H9 (cell line): ENCODE measurements at regions not wholly inside any gene's neighbourhood (a gene's known extent, or its start where the extent isn't known, plus 50 kb on each side); places are given as distances from the start of the nearest gene placed in this dataset.

Experiments
- DNase-seq: peaks from one replicate; pipeline ENCODE4 v3.0.0-alpha.2; 2017
- H2AFZ ChIP-seq: one replicate; pipeline ENCODE4 v1.6.1; 2013; ENCODE audit warnings: mild to moderate bottlenecking, low read length, control low read depth, moderate library complexity
- H2AK5ac ChIP-seq: 2 replicates; pipeline ENCODE4 v1.6.1; 2013; ENCODE audit warnings: low read length, control low read depth, mixed read lengths; ENCODE audit not compliant: insufficient read length
- H2BK120ac ChIP-seq: one replicate; pipeline ENCODE4 v1.6.1; 2013; ENCODE audit warnings: low read depth, mild to moderate bottlenecking, low read length, control low read depth, inconsistent platforms; ENCODE audit not compliant: poor library complexity, severe bottlenecking
- H2BK12ac ChIP-seq: 2 replicates; pipeline ENCODE4 v1.6.1; 2013; ENCODE audit warnings: low read length, control low read depth, mixed read lengths, low read depth; ENCODE audit not compliant: insufficient read length
- H2BK15ac ChIP-seq: 2 replicates; pipeline ENCODE4 v1.6.1; 2013; ENCODE audit warnings: low read depth, low read length, control low read depth
- H2BK20ac ChIP-seq: one replicate; pipeline ENCODE4 v1.6.1; 2013; ENCODE audit warnings: low read depth, mild to moderate bottlenecking, low read length, control low read depth, inconsistent platforms; ENCODE audit not compliant: poor library complexity, severe bottlenecking
- H2BK5ac ChIP-seq: 2 replicates; pipeline ENCODE4 v1.6.1; 2013; ENCODE audit warnings: low read length, control low read depth, mixed read lengths; ENCODE audit not compliant: insufficient read length
- H3K14ac ChIP-seq: 2 replicates; pipeline ENCODE4 v1.6.1; 2013; ENCODE audit warnings: low read length, control low read depth; ENCODE audit not compliant: insufficient read depth
- H3K18ac ChIP-seq: 2 replicates; pipeline ENCODE4 v1.6.1; 2013; ENCODE audit warnings: low read depth, mild to moderate bottlenecking, mixed read lengths, low read length, control low read depth; ENCODE audit not compliant: insufficient read length
- H3K23ac ChIP-seq: 2 replicates; pipeline ENCODE4 v1.6.1; 2013; ENCODE audit warnings: low read length, control low read depth, mixed read lengths, low read depth; ENCODE audit not compliant: insufficient read length
- H3K23me2 ChIP-seq: 2 replicates; pipeline ENCODE4 v1.6.1; 2013; ENCODE audit warnings: low read depth, mild to moderate bottlenecking, mixed read lengths, low read length, control low read depth; ENCODE audit not compliant: insufficient read length, poor library complexity, severe bottlenecking
- H3K27ac ChIP-seq: 2 replicates; pipeline ENCODE4 v1.5.1; 2013; ENCODE audit warnings: low read length, control low read depth, mixed read lengths, low read depth; ENCODE audit not compliant: insufficient read length
- H3K27me3 ChIP-seq: 2 replicates; pipeline ENCODE4 v1.6.1; 2013; ENCODE audit warnings: low read length, control low read depth, inconsistent platforms; ENCODE audit not compliant: insufficient read depth
- H3K4ac ChIP-seq: 2 replicates; pipeline ENCODE4 v1.6.1; 2013; ENCODE audit warnings: low read depth, mild to moderate bottlenecking, control low read depth, inconsistent platforms, low read length, moderate library complexity
- H3K4me1 ChIP-seq: 2 replicates; pipeline ENCODE4 v1.6.1; 2013; ENCODE audit warnings: low read length, control low read depth, inconsistent platforms; ENCODE audit not compliant: insufficient read depth
- H3K4me2 ChIP-seq: 2 replicates; pipeline ENCODE4 v1.6.1; 2013; ENCODE audit warnings: low read length, control low read depth, mixed read lengths; ENCODE audit not compliant: insufficient read length, insufficient read depth
- H3K56ac ChIP-seq: 2 replicates; pipeline ENCODE4 v1.6.1; 2013; ENCODE audit warnings: low read depth, mild to moderate bottlenecking, mixed read lengths, low read length, control low read depth; ENCODE audit not compliant: insufficient read length
- H3K79me1 ChIP-seq: 2 replicates; pipeline ENCODE4 v1.6.1; 2013; ENCODE audit warnings: low read depth, mild to moderate bottlenecking, moderate library complexity, low read length, control low read depth, inconsistent platforms; ENCODE audit not compliant: insufficient read depth, poor library complexity, severe bottlenecking
- H3K79me2 ChIP-seq: 2 replicates; pipeline ENCODE4 v1.6.1; 2013; ENCODE audit warnings: low read length, control low read depth, inconsistent platforms; ENCODE audit not compliant: insufficient read depth
- H3K9ac ChIP-seq: 2 replicates; pipeline ENCODE4 v1.6.1; 2013; ENCODE audit warnings: low read length, control low read depth, mixed read lengths; ENCODE audit not compliant: insufficient read length; ENCODE audit errors: extremely low read depth
- H3K9me3 ChIP-seq: one replicate; pipeline ENCODE4 v1.6.1; 2013; ENCODE audit warnings: low read depth, low read length, inconsistent platforms; ENCODE audit not compliant: control insufficient read depth
- H3T11ph ChIP-seq: one replicate; pipeline ENCODE4 v1.6.1; 2013; ENCODE audit warnings: mild to moderate bottlenecking, low read length, control low read depth, inconsistent platforms
- H4K20me1 ChIP-seq: one replicate; pipeline ENCODE4 v1.6.1; 2013; ENCODE audit not compliant: control insufficient read depth, insufficient read length, insufficient read depth
- H4K5ac ChIP-seq: 2 replicates; pipeline ENCODE4 v1.6.1; 2013; ENCODE audit warnings: low read depth, mild to moderate bottlenecking, mixed read lengths, low read length, control low read depth; ENCODE audit not compliant: insufficient read length
- H4K8ac ChIP-seq: replicated peaks from 2 replicates; pipeline ENCODE4 v1.6.1; 2013; ENCODE audit warnings: low read length, control low read depth, mixed read lengths, low read depth; ENCODE audit not compliant: insufficient read length
- H4K91ac ChIP-seq: 2 replicates; pipeline ENCODE4 v1.6.1; 2013; ENCODE audit warnings: low read depth, mild to moderate bottlenecking, moderate library complexity, mixed read lengths, low read length, control low read depth; ENCODE audit not compliant: insufficient read length
- H3K27ac Mint-ChIP-seq, 3 experiments: 2 replicates in 2 of 3; 3 replicates in 1 of 3; pipeline ENCODE4 v1.8.0; 2020 to 2021; ENCODE audit warnings: mixed read lengths in 3 of 3, mild to moderate bottlenecking in 1 of 3, moderate library complexity in 1 of 3
- H3K27me3 Mint-ChIP-seq: 2 replicates; pipeline ENCODE4 v1.8.0; 2021; ENCODE audit warnings: low read depth, mild to moderate bottlenecking, moderate library complexity, mixed read lengths
- H3K36me3 Mint-ChIP-seq, 3 experiments: 2 replicates in 2 of 3; 3 replicates in 1 of 3; pipeline ENCODE4 v1.8.0; 2020 to 2021; ENCODE audit warnings: low read depth in 3 of 3, mixed read lengths in 3 of 3; ENCODE audit not compliant: insufficient read depth in 1 of 3
- H3K4me1 Mint-ChIP-seq, 2 experiments: 2 replicates each; pipeline ENCODE4 v1.8.0; 2020; ENCODE audit warnings: mixed read lengths in 2 of 2
- H3K4me3 Mint-ChIP-seq, 2 experiments: 2 replicates in 1 of 2; 3 replicates in 1 of 2; pipeline ENCODE4 v1.8.0; 2020 to 2021; ENCODE audit warnings: mild to moderate bottlenecking in 2 of 2, mixed read lengths in 2 of 2, moderate library complexity in 1 of 2
- H3K9me3 Mint-ChIP-seq, 2 experiments: 2 replicates in 1 of 2; 3 replicates in 1 of 2; pipeline ENCODE4 v1.8.0; 2020; ENCODE audit warnings: mild to moderate bottlenecking in 2 of 2, mixed read lengths in 2 of 2, moderate library complexity in 1 of 2
- WGBS: extraction: QIAGEN DNeasy Blood & Tissue Kit; methylation state at CpG from one replicate; pipeline ENCODE4 v1.1.7; 2013; ENCODE audit warnings: missing lambda C conversion rate, low lambda C conversion rate, mixed read lengths; ENCODE audit not compliant: insufficient read length; ENCODE audit errors: extremely low coverage; 5-methylcytosine and 5-hydroxymethylcytosine counted together
- TF ChIP-seq, protein P1 (sequence below): fragments of 200-600 bp; sonication (generic); conservative IDR thresholded peaks from 3 replicates; pipeline ENCODE4 v1.8.0; 2021; ENCODE audit warnings: antibody characterized with exemption, mild to moderate bottlenecking

DNA sequence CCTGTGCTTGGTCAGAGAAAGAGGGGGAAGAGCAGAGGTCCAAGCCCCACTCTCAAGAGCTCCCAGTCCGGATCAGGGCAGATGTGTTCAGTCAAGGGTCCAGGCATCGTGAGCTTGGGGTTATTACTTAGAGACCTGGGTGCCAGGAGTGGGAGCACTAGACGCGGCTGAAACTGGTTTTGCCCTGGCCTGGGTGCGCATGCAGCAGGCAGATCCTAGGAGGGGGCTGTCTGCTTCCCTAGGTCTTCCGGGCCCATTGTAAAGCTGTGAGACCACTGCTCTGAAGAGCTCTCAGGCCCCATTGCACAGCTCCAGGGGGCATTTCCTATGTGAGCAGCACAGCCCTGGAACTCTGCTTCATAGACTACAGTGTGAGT lies 204.9 kb upstream of the LINGO1 start:
- Histone ChIP-seq H3K79me1 (no peaks in the 10 kb centered on the region), H2BK15ac (no peak overlapping the region), H4K5ac (no peak overlapping the region), H2BK5ac (no peak overlapping the region), H2AFZ (no peak overlapping the region), H3K4me1 (no peaks in the 10 kb centered on the region; the same call in 1 of the 2 replicates), H3K9me3 (no peaks in the 10 kb centered on the region), H3K23me2 (no peaks in the 10 kb centered on the region), H3T11ph (no peak overlapping the region), H2BK20ac (no peak overlapping the region), H3K23ac (no peak overlapping the region), H3K79me2 (no peaks in the 10 kb centered on the region), H3K27ac (no peak overlapping the region), H3K56ac (no peak overlapping the region), H4K8ac (no peak overlapping the region), H2BK12ac (no peak overlapping the region), H3K27me3 (no peaks in the 10 kb centered on the region), H3K4me2 (no peak overlapping the region), H3K9ac (no peak overlapping the region), H4K91ac (no peak overlapping the region), H3K14ac (no peak overlapping the region), H4K20me1 (no peaks in the 10 kb centered on the region), H3K18ac (no peak overlapping the region), H2BK120ac (no peak overlapping the region), H2AK5ac (no peak overlapping the region), H3K4ac (no peak overlapping the region)
- Mint-ChIP-seq H3K9me3 (no peaks in the 10 kb centered on the region), H3K27ac (peak overlapping the region in 1 of 3 experiments; percentile 83; a peak in 1 of 7 replicates), H3K27me3 (peaks cover 6% of the 10 kb centered on the region), H3K4me3 (no peak overlapping the region), H3K36me3 (no peaks in the 10 kb centered on the region), H3K4me1 (peaks cover 23 to 38% of the 10 kb centered on the region in 2 experiments)
- WGBS, result no CpG with 5 or more reads among the region's 6 CpGs
- TF ChIP-seq, protein P1, sequence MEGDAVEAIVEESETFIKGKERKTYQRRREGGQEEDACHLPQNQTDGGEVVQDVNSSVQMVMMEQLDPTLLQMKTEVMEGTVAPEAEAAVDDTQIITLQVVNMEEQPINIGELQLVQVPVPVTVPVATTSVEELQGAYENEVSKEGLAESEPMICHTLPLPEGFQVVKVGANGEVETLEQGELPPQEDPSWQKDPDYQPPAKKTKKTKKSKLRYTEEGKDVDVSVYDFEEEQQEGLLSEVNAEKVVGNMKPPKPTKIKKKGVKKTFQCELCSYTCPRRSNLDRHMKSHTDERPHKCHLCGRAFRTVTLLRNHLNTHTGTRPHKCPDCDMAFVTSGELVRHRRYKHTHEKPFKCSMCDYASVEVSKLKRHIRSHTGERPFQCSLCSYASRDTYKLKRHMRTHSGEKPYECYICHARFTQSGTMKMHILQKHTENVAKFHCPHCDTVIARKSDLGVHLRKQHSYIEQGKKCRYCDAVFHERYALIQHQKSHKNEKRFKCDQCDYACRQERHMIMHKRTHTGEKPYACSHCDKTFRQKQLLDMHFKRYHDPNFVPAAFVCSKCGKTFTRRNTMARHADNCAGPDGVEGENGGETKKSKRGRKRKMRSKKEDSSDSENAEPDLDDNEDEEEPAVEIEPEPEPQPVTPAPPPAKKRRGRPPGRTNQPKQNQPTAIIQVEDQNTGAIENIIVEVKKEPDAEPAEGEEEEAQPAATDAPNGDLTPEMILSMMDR, result no peak
- peak; percentile 22 for DNase-seq
